ENCODE measurements at regions not wholly inside any gene's neighbourhood (a gene's known extent, or its start where the extent isn't known, plus 50 kb on each side); places are given as distances from the start of the nearest gene placed in this dataset.

DNA sequence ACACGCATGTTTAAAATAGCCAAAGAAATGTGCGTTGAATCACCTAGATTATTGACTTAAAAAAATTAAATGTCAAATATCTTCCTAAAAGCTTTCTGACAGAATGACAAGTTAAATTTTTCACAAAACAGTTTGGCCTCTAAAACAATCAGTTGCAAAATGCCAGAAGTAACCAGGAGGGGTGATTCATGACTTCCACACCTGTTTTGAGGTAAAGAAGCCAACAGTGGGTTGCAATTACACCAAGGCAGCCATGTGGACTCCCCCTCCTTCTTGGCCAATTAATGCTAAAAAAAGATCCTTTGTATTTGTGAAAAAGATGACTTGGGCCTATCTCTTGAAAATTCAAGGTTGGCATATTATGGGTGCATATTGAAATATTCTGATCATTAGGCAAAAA lies 424.8 kb downstream of the CBLN4 start:
- Histone ChIP-seq H3K27ac (ENCODE audit: insufficient read length, low read depth, low read length) (no peak overlapping the region), H3K79me1 (ENCODE audit: insufficient read depth, low read depth, low read length, poor library complexity, severe bottlenecking) (no peaks in the 10 kb centered on the region), H2BK12ac (ENCODE audit: insufficient read length, low read depth, low read length) (no peak overlapping the region), H3K79me2 (ENCODE audit: insufficient read depth, low read length) (no peaks in the 10 kb centered on the region), H2AK5ac (ENCODE audit: insufficient read length, low read length) (no peak overlapping the region), H3K18ac (ENCODE audit: insufficient read length, low read depth, low read length) (no peak overlapping the region), H2BK15ac (ENCODE audit: low read depth, low read length) (no peak overlapping the region), H3K56ac (ENCODE audit: insufficient read length, low read depth, low read length) (no peak overlapping the region), H2AFZ (ENCODE audit: low read length) (no peak overlapping the region), H4K8ac (replicated peaks; ENCODE audit: insufficient read length, low read depth, low read length) (no peak overlapping the region), H3K4me2 (ENCODE audit: insufficient read depth, insufficient read length, low read length) (no peak overlapping the region), H3K27me3 (ENCODE audit: insufficient read depth, low read length) (no peaks in the 10 kb centered on the region), H4K91ac (ENCODE audit: insufficient read length, low read depth, low read length) (no peak overlapping the region), H3K9ac (ENCODE audit: extremely low read depth, insufficient read length, low read length) (no peak overlapping the region), H2BK5ac (ENCODE audit: insufficient read length, low read length) (no peak overlapping the region), H3T11ph (ENCODE audit: low read length) (no peak overlapping the region), H4K20me1 (ENCODE audit: control insufficient read depth, insufficient read depth, insufficient read length) (no peaks in the 10 kb centered on the region), H3K4ac (ENCODE audit: low read depth, low read length) (no peak overlapping the region), H3K9me3 (ENCODE audit: control insufficient read depth, low read depth, low read length) (no peaks in the 10 kb centered on the region), H2BK20ac (ENCODE audit: low read depth, low read length, poor library complexity, severe bottlenecking) (no peak overlapping the region), H3K23me2 (ENCODE audit: insufficient read length, low read depth, low read length, poor library complexity, severe bottlenecking) (no peaks in the 10 kb centered on the region), H3K23ac (ENCODE audit: insufficient read length, low read depth, low read length) (no peak overlapping the region), H3K14ac (ENCODE audit: insufficient read depth, low read length) (no peak overlapping the region), H2BK120ac (ENCODE audit: low read depth, low read length, poor library complexity, severe bottlenecking) (no peak overlapping the region), H4K5ac (ENCODE audit: insufficient read length, low read depth, low read length) (no peak overlapping the region), H3K4me1 (ENCODE audit: insufficient read depth, low read length) (peaks cover 6% of the 10 kb centered on the region; the same call in 1 of the 2 replicates)
- Mint-ChIP-seq H3K27me3 (ENCODE audit: low read depth) (no peaks in the 10 kb centered on the region), H3K27ac (no peak overlapping the region), H3K36me3 (ENCODE audit: insufficient read depth in 1 of 3, low read depth in 3 of 3) (peaks cover 0 to 1% (median 0%) of the 10 kb centered on the region in 3 experiments; a peak in 1 of 7 replicates), H3K4me1 (peaks cover 28% of the 10 kb centered on the region in 2 experiments), H3K9me3 (no peaks in the 10 kb centered on the region), H3K4me3 (no peak overlapping the region)
- WGBS (ENCODE audit: extremely low coverage, insufficient read length, low lambda C conversion rate): no CpG with 5 or more reads among the region's 2 CpGs
- no peak for DNase-seq
- TF ChIP-seq, protein P1, sequence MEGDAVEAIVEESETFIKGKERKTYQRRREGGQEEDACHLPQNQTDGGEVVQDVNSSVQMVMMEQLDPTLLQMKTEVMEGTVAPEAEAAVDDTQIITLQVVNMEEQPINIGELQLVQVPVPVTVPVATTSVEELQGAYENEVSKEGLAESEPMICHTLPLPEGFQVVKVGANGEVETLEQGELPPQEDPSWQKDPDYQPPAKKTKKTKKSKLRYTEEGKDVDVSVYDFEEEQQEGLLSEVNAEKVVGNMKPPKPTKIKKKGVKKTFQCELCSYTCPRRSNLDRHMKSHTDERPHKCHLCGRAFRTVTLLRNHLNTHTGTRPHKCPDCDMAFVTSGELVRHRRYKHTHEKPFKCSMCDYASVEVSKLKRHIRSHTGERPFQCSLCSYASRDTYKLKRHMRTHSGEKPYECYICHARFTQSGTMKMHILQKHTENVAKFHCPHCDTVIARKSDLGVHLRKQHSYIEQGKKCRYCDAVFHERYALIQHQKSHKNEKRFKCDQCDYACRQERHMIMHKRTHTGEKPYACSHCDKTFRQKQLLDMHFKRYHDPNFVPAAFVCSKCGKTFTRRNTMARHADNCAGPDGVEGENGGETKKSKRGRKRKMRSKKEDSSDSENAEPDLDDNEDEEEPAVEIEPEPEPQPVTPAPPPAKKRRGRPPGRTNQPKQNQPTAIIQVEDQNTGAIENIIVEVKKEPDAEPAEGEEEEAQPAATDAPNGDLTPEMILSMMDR (conservative IDR thresholded peaks at IDR 0.05): no peak

Measured in H9 (cell line).